HEK293T (cell line): ENCODE measurements at regions not wholly inside any gene's neighbourhood (a gene's known extent, or its start where the extent isn't known, plus 50 kb on each side); places are given as distances from the start of the nearest gene placed in this dataset.

Experiments used
- ARNT ChIP-seq: fragments of 450-650 bp; IDR thresholded peaks from 2 replicates; pipeline ENCODE4 v1.6.1; 2017; ENCODE audit warnings: mild to moderate bottlenecking
- BHLHE40 ChIP-seq: fragments of 450-650 bp; IDR thresholded peaks from 2 replicates; pipeline ENCODE4 v1.6.1; 2016; ENCODE audit warnings: mild to moderate bottlenecking, moderate library complexity, borderline replicate concordance
- ELF4 ChIP-seq: fragments of 450-650 bp; IDR thresholded peaks from 2 replicates; pipeline ENCODE4 v1.6.1; 2017; ENCODE audit warnings: antibody characterized with exemption
- FOXA1 ChIP-seq: fragments of 450-650 bp; IDR thresholded peaks from 2 replicates; pipeline ENCODE4 v1.6.1; 2016; ENCODE audit warnings: mild to moderate bottlenecking
- FOXK2 ChIP-seq: fragments of 450-650 bp; IDR thresholded peaks from 2 replicates; pipeline ENCODE4 v1.6.1; 2016; ENCODE audit warnings: mild to moderate bottlenecking
- FOXM1 ChIP-seq: fragments of 450-650 bp; IDR thresholded peaks from 2 replicates; pipeline ENCODE4 v1.6.1; 2017; ENCODE audit warnings: mild to moderate bottlenecking, borderline replicate concordance
- HDGF ChIP-seq: fragments of 450-650 bp; IDR thresholded peaks from 2 replicates; pipeline ENCODE4 v1.6.1; 2017; ENCODE audit warnings: antibody characterized with exemption, borderline replicate concordance
- NFRKB ChIP-seq: fragments of 450-650 bp; IDR thresholded peaks from 2 replicates; pipeline ENCODE4 v1.6.1; 2016; ENCODE audit warnings: mild to moderate bottlenecking, moderate library complexity
- SP1 ChIP-seq: fragments of 450-650 bp; IDR thresholded peaks from 2 replicates; pipeline ENCODE4 v1.6.1; 2017
- SUZ12 ChIP-seq: fragments of 450-650 bp; IDR thresholded peaks from 2 replicates; pipeline ENCODE4 v1.6.1; 2016; ENCODE audit warnings: mild to moderate bottlenecking
- TARDBP ChIP-seq: fragments of 450-650 bp; IDR thresholded peaks from 2 replicates; pipeline ENCODE4 v1.6.1; 2016

DNA sequence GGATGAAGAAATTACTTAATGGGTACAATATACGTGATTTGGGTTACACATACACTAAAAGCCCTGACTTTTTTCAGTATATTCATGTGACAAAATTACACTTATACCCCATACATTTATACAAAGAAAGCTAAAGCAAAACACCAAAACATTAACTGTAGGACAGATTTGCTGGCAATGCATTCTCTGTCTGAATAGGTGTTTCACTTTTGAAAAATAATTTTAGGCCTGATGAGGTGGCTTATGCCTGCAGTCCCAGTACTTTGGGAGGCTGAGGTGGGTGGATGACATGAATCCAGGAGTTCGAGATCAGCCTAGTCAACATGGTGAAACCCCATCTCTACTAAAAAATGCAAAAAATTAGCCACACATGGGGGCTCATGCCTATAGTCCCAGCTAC, 301.5 kb upstream of the FAM98A start:
- TF ChIP-seq TARDBP (no peak), FOXK2 (no peak), FOXM1 (no peak), SUZ12 (no peak), ELF4 (no peak), ARNT (no peak), SP1 (no peak), FOXA1 (no peak), BHLHE40 (no peak), NFRKB (no peak), HDGF (no peak)
